ENCODE measurements at regions not wholly inside any gene's neighbourhood (a gene's known extent, or its start where the extent isn't known, plus 50 kb on each side); places are given as distances from the start of the nearest gene placed in this dataset.

GRCh38 chr1:221926441-221926840 lies 184.6 kb upstream of the DUSP10 start (continued):
- TF ChIP-seq SIN3A (conservative IDR thresholded peaks at IDR 0.05 in 1 of 2, IDR thresholded peaks at IDR 0.05 in 1 of 2; ENCODE audit: low read depth in 1 of 2, low read length in 2 of 2): no peak
- TF ChIP-seq SAP30 (IDR thresholded peaks at IDR 0.05; ENCODE audit: insufficient read depth, insufficient replicate concordance, low read length): no peak
- TF ChIP-seq TAF1 (IDR thresholded peaks at IDR 0.05; ENCODE audit: low read depth, low read length): no peak
- TF ChIP-seq TCF12 (IDR thresholded peaks at IDR 0.05; ENCODE audit: low read depth, low read length): no peak
- TF ChIP-seq GTF2F1 (IDR thresholded peaks at IDR 0.05; ENCODE audit: borderline replicate concordance, low read depth, low read length): no peak

Measured in H1 (cell line).